ENCODE measurements at regions not wholly inside any gene's neighbourhood (a gene's known extent, or its start where the extent isn't known, plus 50 kb on each side); places are given as distances from the start of the nearest gene placed in this dataset.

DNA sequence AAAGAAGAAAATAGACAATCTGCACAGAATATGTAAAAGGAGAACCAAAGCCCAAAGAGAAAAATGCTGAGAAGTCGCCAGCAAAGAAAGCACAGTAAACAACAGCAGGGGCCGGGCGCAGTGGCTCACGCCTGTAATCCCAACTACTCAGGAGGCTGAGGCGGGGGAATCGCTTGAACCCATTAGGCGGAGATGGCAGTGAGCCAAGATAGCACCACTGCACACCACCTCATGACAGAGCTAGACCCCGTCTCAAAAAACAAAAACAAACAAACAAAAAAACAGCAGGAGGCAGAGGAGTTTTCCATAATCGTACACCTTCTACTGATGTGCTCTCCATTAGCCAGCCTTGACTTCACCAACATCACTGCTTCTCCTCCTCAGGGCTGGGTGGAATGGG lies 153.2 kb downstream of the LYPLAL1 start:
- TF ChIP-seq, protein P1, sequence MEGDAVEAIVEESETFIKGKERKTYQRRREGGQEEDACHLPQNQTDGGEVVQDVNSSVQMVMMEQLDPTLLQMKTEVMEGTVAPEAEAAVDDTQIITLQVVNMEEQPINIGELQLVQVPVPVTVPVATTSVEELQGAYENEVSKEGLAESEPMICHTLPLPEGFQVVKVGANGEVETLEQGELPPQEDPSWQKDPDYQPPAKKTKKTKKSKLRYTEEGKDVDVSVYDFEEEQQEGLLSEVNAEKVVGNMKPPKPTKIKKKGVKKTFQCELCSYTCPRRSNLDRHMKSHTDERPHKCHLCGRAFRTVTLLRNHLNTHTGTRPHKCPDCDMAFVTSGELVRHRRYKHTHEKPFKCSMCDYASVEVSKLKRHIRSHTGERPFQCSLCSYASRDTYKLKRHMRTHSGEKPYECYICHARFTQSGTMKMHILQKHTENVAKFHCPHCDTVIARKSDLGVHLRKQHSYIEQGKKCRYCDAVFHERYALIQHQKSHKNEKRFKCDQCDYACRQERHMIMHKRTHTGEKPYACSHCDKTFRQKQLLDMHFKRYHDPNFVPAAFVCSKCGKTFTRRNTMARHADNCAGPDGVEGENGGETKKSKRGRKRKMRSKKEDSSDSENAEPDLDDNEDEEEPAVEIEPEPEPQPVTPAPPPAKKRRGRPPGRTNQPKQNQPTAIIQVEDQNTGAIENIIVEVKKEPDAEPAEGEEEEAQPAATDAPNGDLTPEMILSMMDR (optimal IDR thresholded peaks at IDR 0.05 in 1 of 3, IDR thresholded peaks at IDR 0.05 in 1 of 3, conservative IDR thresholded peaks at IDR 0.05 in 1 of 3; ENCODE audit: extremely low read depth in 1 of 3, insufficient read depth in 2 of 3, low read length in 3 of 3): no peak
- TF ChIP-seq EZH2 (IDR thresholded peaks at IDR 0.05; ENCODE audit: low read length): no peak
